NCI-H748 (cell line): ENCODE measurements at regions not wholly inside any gene's neighbourhood (a gene's known extent, or its start where the extent isn't known, plus 50 kb on each side); places are given as distances from the start of the nearest gene placed in this dataset.
"Not testable (repeated sequence)": the region's sequence is repeated elsewhere in the genome, so short reads cannot be mapped to it uniquely, and the experiment has no call there.

Source experiments
- DNase-seq: peaks from one replicate; lab custom pipeline; 2025; ENCODE audit not compliant: unreplicated experiment; lab: John Stamatoyannopoulos, UW

- no peak for DNase-seq
These were observed 203.4 kb downstream of the KIT start for GRCh38 chr4:54861201-54861600.

GRCh38 chr4:54855191-54855854, 197.6 kb downstream of the KIT start:
- no peak for DNase-seq

GRCh38 chr4:54852602-54853001, 194.8 kb downstream of the KIT start:
- DNase-seq = no peak

- no peak for DNase-seq
These were observed 194.3 kb downstream of the KIT start for GRCh38 chr4:54852054-54852453.

- DNase-seq = no peak
These were observed 187.2 kb downstream of the KIT start for GRCh38 chr4:54844911-54845310.

GRCh38 chr4:54843946-54844345, 186.2 kb downstream of the KIT start:
- DNase-seq = no peak

GRCh38 chr4:54843106-54843505, 185.3 kb downstream of the KIT start:
- DNase-seq = no peak

GRCh38 chr4:54842656-54843055, 184.9 kb downstream of the KIT start:
- DNase-seq = no peak

GRCh38 chr4:54842226-54842625, 184.5 kb downstream of the KIT start:
- no peak for DNase-seq

GRCh38 chr4:54840992-54841768, 183.4 kb downstream of the KIT start:
- DNase-seq = peak; percentile 16

- no peak for DNase-seq
These were observed 182.7 kb downstream of the KIT start for GRCh38 chr4:54840430-54840829.

- DNase-seq = no peak
These were observed 180.5 kb downstream of the KIT start for GRCh38 chr4:54838301-54838700.

- no peak for DNase-seq
These were observed 179.9 kb downstream of the KIT start for GRCh38 chr4:54837576-54838140.

- DNase-seq = not testable (repeated sequence)
These were observed 170.6 kb downstream of the KIT start for GRCh38 chr4:54828361-54828760.

- DNase-seq = no peak
These were observed 165.9 kb downstream of the KIT start for GRCh38 chr4:54823616-54824015.

- no peak for DNase-seq
These were observed 161.3 kb downstream of the KIT start for GRCh38 chr4:54819034-54819433.

GRCh38 chr4:54818481-54818880, 160.7 kb downstream of the KIT start:
- DNase-seq = no peak

- DNase-seq = no peak
These were observed 155.9 kb downstream of the KIT start for GRCh38 chr4:54813674-54814073.

- no peak for DNase-seq
These were observed 148.6 kb downstream of the KIT start for GRCh38 chr4:54806351-54806750.

GRCh38 chr4:54802336-54802735, 144.6 kb downstream of the KIT start:
- DNase-seq = no peak

GRCh38 chr4:54800831-54801530, 143.2 kb downstream of the KIT start:
- DNase-seq = no peak

GRCh38 chr4:54794579-54794978, 136.8 kb downstream of the KIT start:
- DNase-seq = no peak
